Mesendoderm (in vitro differentiated cells): ENCODE measurements at regions not wholly inside any gene's neighbourhood (a gene's known extent, or its start where the extent isn't known, plus 50 kb on each side); places are given as distances from the start of the nearest gene placed in this dataset.

ENCODE experiments used
- DNase-seq: peaks from one replicate; pipeline ENCODE4 v3.0.0; 2013
- H2AK5ac ChIP-seq: 2 replicates; pipeline ENCODE4 v1.6.1; 2013; ENCODE audit warnings: low read length, inconsistent platforms
- H2BK120ac ChIP-seq: 2 replicates; pipeline ENCODE4 v1.6.1; 2013; ENCODE audit warnings: low read depth, mild to moderate bottlenecking, low read length, moderate library complexity, mixed read lengths
- H2BK15ac ChIP-seq: replicated peaks from 2 replicates; pipeline ENCODE4 v1.6.1; 2013; ENCODE audit warnings: low read depth, mild to moderate bottlenecking, moderate library complexity
- H2BK5ac ChIP-seq: 2 replicates; pipeline ENCODE4 v1.6.1; 2013; ENCODE audit warnings: low read length, inconsistent platforms
- H3K18ac ChIP-seq: 2 replicates; pipeline ENCODE4 v1.6.1; 2013; ENCODE audit warnings: mild to moderate bottlenecking, low read length, mixed read lengths
- H3K23ac ChIP-seq: one replicate; pipeline ENCODE4 v1.6.1; 2013; ENCODE audit warnings: low read length
- H3K27ac ChIP-seq: 2 replicates; pipeline ENCODE4 v1.5.1; 2013; ENCODE audit warnings: low read depth, mild to moderate bottlenecking, inconsistent platforms, low read length, moderate library complexity
- H3K27me3 ChIP-seq: 2 replicates; pipeline ENCODE4 v1.6.1; 2013; ENCODE audit warnings: low read length, control low read depth, mild to moderate bottlenecking, inconsistent platforms; ENCODE audit not compliant: insufficient read depth, poor library complexity
- H3K36me3 ChIP-seq: 2 replicates; pipeline ENCODE4 v1.6.1; 2013; ENCODE audit warnings: low read length, inconsistent platforms; ENCODE audit not compliant: control insufficient read depth, insufficient read depth
- H3K4ac ChIP-seq: one replicate; pipeline ENCODE4 v1.6.1; 2013; ENCODE audit warnings: low read depth, mild to moderate bottlenecking, low read length, moderate library complexity
- H3K4me1 ChIP-seq: 2 replicates; pipeline ENCODE4 v1.6.1; 2013; ENCODE audit warnings: low read depth, low read length, inconsistent platforms; ENCODE audit not compliant: control insufficient read depth
- H3K4me2 ChIP-seq: 2 replicates; pipeline ENCODE4 v1.6.1; 2013; ENCODE audit warnings: low read length
- H3K4me3 ChIP-seq: 2 replicates; pipeline ENCODE4 v1.5.1; 2013; ENCODE audit warnings: mild to moderate bottlenecking, low read length
- H3K56ac ChIP-seq: one replicate; pipeline ENCODE4 v1.6.1; 2013; ENCODE audit warnings: low read length
- H3K79me1 ChIP-seq: 2 replicates; pipeline ENCODE4 v1.6.1; 2013; ENCODE audit warnings: low read length, inconsistent platforms
- H3K79me2 ChIP-seq: 2 replicates; pipeline ENCODE4 v1.6.1; 2013; ENCODE audit warnings: mild to moderate bottlenecking, low read length; ENCODE audit not compliant: control insufficient read depth, insufficient read depth
- H3K9ac ChIP-seq: 2 replicates; pipeline ENCODE4 v1.6.1; 2013; ENCODE audit warnings: low read length, inconsistent platforms
- H4K5ac ChIP-seq: one replicate; pipeline ENCODE4 v1.6.1; 2013; ENCODE audit warnings: low read length
- H4K8ac ChIP-seq: one replicate; pipeline ENCODE4 v1.6.1; 2013; ENCODE audit warnings: low read depth, mild to moderate bottlenecking, control low read depth, low read length, moderate library complexity
- WGBS: extraction: QIAGEN DNeasy Blood & Tissue Kit; methylation state at CpG from one replicate; pipeline ENCODE4 v1.1.7; 2013; ENCODE audit warnings: low lambda C conversion rate, missing lambda C conversion rate; ENCODE audit not compliant: insufficient coverage; ENCODE audit errors: extremely low coverage; 5-methylcytosine and 5-hydroxymethylcytosine counted together

- Histone ChIP-seq H3K18ac (no peak overlapping the region), H3K27me3 (no peaks in the 10 kb centered on the region), H3K27ac (no peak overlapping the region), H2BK5ac (no peak overlapping the region), H3K36me3 (no peaks in the 10 kb centered on the region), H3K23ac (no peak overlapping the region), H3K4ac (no peak overlapping the region), H3K79me2 (no peaks in the 10 kb centered on the region), H2BK120ac (no peak overlapping the region), H3K4me3 (no peak overlapping the region), H3K4me1 (no peaks in the 10 kb centered on the region), H3K9ac (no peak overlapping the region), H4K5ac (no peak overlapping the region), H2BK15ac (no peak overlapping the region), H3K79me1 (no peaks in the 10 kb centered on the region), H2AK5ac (no peak overlapping the region), H3K56ac (no peak overlapping the region), H4K8ac (no peak overlapping the region), H3K4me2 (no peak overlapping the region)
- no peak for DNase-seq
Observed at GRCh38 chr1:182211386-182211785, 149.9 kb upstream of the ZNF648 start.

- Histone ChIP-seq H2BK15ac (no peak overlapping the region), H2AK5ac (no peak overlapping the region), H4K5ac (no peak overlapping the region), H2BK120ac (no peak overlapping the region), H3K79me1 (no peaks in the 10 kb centered on the region), H3K18ac (no peak overlapping the region), H3K9ac (no peak overlapping the region), H3K27me3 (no peaks in the 10 kb centered on the region), H3K27ac (no peak overlapping the region), H3K4ac (no peak overlapping the region), H3K4me1 (no peaks in the 10 kb centered on the region), H3K23ac (no peak overlapping the region), H3K56ac (no peak overlapping the region), H3K4me2 (no peak overlapping the region), H2BK5ac (no peak overlapping the region), H3K4me3 (no peak overlapping the region), H4K8ac (no peak overlapping the region), H3K79me2 (no peaks in the 10 kb centered on the region), H3K36me3 (no peaks in the 10 kb centered on the region)
- DNase-seq, result no peak
- no CpG with 5 or more reads among the region's 1 CpG for WGBS
Observed at GRCh38 chr1:182210417-182210816, 148.9 kb upstream of the ZNF648 start.

GRCh38 chr1:182207300-182207699, 145.8 kb upstream of the ZNF648 start:
- no peak overlapping the region for H2BK120ac ChIP-seq
- no peak overlapping the region for H3K27ac ChIP-seq
- no CpG with 5 or more reads among the region's 4 CpGs for WGBS
- H3K18ac ChIP-seq, result no peak overlapping the region
- no peak overlapping the region for H3K4me3 ChIP-seq
- DNase-seq, result no peak
- no peaks in the 10 kb centered on the region for H3K79me1 ChIP-seq
- no peak overlapping the region for H3K56ac ChIP-seq
- H3K27me3 ChIP-seq, result no peaks in the 10 kb centered on the region
- no peak overlapping the region for H2BK5ac ChIP-seq
- H3K4ac ChIP-seq, result no peak overlapping the region
- no peak overlapping the region for H3K9ac ChIP-seq
- H4K8ac ChIP-seq, result no peak overlapping the region
- no peaks in the 10 kb centered on the region for H3K79me2 ChIP-seq
- H3K36me3 ChIP-seq, result no peaks in the 10 kb centered on the region
- no peak overlapping the region for H2AK5ac ChIP-seq
- no peak overlapping the region for H3K4me2 ChIP-seq
- no peak overlapping the region for H4K5ac ChIP-seq
- no peaks in the 10 kb centered on the region for H3K4me1 ChIP-seq
- no peak overlapping the region for H3K23ac ChIP-seq
- H2BK15ac ChIP-seq, result no peak overlapping the region

GRCh38 chr1:182206626-182207239, 145.2 kb upstream of the ZNF648 start:
- Histone ChIP-seq H4K5ac (no peak overlapping the region), H3K9ac (no peak overlapping the region), H3K4me1 (no peaks in the 10 kb centered on the region), H4K8ac (no peak overlapping the region), H3K4me3 (no peak overlapping the region), H3K27me3 (no peaks in the 10 kb centered on the region), H3K18ac (no peak overlapping the region), H2BK120ac (no peak overlapping the region), H3K4me2 (no peak overlapping the region), H3K56ac (no peak overlapping the region), H3K79me2 (no peaks in the 10 kb centered on the region), H2BK5ac (no peak overlapping the region), H3K4ac (no peak overlapping the region), H3K27ac (no peak overlapping the region), H3K23ac (no peak overlapping the region), H2AK5ac (no peak overlapping the region), H2BK15ac (no peak overlapping the region), H3K36me3 (no peaks in the 10 kb centered on the region), H3K79me1 (no peaks in the 10 kb centered on the region)
- peak; percentile 21 for DNase-seq
- no CpG with 5 or more reads among the region's 4 CpGs for WGBS

- Histone ChIP-seq H3K4me3 (no peak overlapping the region), H4K8ac (no peak overlapping the region), H3K4me1 (no peaks in the 10 kb centered on the region), H2BK5ac (no peak overlapping the region), H3K36me3 (no peaks in the 10 kb centered on the region), H3K4me2 (no peak overlapping the region), H3K79me2 (no peaks in the 10 kb centered on the region), H2BK15ac (no peak overlapping the region), H3K18ac (no peak overlapping the region), H3K9ac (no peak overlapping the region), H2AK5ac (no peak overlapping the region), H3K23ac (no peak overlapping the region), H2BK120ac (no peak overlapping the region), H3K56ac (no peak overlapping the region), H3K4ac (no peak overlapping the region), H3K27ac (no peak overlapping the region), H4K5ac (no peak overlapping the region), H3K27me3 (no peaks in the 10 kb centered on the region), H3K79me1 (no peaks in the 10 kb centered on the region)
- DNase-seq, result no peak
Observed at GRCh38 chr1:182205351-182206022, 144.0 kb upstream of the ZNF648 start.
